HG03439 (cell line): ENCODE measurements at regions not wholly inside any gene's neighbourhood (a gene's known extent, or its start where the extent isn't known, plus 50 kb on each side); places are given as distances from the start of the nearest gene placed in this dataset.

Source experiments
- ATAC-seq: cut with Tn5 transposase; IDR thresholded peaks from one replicate; pipeline ENCODE4 v1.9.1; 2021; ENCODE audit warnings: mild to moderate bottlenecking, moderate library complexity; ENCODE audit not compliant: unreplicated experiment

DNA sequence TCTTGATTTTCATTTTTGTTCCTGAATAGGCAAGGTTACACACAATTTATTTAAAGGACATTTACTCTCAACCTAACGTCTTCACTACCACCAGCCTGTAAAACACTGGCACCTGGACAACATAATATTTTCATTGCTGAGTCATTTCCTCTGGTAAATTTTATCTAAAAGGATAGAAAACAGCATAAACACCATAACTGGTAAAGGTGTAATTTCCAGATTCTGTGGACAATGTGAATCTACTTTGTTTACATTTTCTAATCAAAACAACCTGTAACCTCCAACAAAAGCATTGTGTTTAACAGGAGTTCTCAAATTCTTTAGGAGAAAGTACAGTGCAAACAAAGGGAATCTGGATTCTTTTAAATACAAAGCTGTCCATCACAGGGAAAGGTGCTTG, 472.0 kb upstream of the AKR1E2 start:
- no peak for ATAC-seq

DNA sequence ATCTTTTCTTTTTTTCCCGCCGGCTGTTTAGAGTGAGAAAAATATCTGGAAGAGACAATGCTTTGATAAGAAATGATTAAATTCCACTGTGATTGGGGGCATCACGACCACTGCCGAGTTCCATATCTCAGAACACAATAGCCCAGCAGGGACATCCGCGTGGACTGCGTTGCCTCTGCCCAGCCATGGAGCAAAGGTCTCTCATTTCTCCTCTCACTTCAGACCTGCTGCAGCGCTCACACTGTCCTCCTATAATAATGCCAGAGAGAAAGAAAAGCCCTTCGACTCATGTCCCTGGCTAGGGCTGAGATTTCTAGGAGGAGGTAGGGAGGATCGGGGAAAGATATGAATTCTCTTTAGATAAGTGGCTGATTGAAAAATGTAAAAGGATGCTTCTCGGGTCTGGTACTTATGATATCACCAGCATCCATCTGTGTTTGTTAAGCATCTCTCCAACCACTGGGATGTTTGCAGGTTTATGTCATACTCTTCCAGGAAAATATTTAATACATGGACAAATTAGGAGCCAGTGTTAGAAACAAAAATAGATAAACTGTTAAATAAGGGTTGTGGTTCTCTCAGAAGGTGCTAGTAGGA, 472.9 kb upstream of the AKR1E2 start:
- ATAC-seq = no peak

DNA sequence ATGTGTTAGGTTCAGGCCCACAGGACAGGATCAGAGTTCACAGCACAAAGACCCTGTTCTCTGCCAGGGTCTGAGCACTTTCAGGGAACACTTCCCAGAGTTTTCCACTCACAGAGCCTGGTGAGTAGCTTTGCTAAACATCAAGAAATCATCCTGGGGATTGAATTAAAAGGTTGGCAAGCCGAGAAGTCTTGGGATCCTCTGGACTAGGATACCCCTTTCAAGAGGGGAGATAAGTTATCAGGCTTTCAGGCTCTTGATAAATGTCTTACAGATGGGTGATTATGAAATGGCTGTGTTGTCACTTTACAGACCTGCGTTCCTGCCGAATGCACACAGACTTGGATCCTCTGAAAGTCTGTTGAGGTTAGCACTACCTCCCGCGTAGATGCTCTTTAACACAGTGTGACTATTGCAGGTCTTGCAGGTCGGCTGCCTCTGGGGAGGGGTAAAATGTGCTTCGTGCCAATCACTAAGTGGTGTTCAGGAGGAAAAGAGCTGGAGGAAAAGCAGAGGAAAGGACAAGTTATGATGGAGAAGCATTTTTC, 473.5 kb upstream of the AKR1E2 start:
- ATAC-seq = no peak

DNA sequence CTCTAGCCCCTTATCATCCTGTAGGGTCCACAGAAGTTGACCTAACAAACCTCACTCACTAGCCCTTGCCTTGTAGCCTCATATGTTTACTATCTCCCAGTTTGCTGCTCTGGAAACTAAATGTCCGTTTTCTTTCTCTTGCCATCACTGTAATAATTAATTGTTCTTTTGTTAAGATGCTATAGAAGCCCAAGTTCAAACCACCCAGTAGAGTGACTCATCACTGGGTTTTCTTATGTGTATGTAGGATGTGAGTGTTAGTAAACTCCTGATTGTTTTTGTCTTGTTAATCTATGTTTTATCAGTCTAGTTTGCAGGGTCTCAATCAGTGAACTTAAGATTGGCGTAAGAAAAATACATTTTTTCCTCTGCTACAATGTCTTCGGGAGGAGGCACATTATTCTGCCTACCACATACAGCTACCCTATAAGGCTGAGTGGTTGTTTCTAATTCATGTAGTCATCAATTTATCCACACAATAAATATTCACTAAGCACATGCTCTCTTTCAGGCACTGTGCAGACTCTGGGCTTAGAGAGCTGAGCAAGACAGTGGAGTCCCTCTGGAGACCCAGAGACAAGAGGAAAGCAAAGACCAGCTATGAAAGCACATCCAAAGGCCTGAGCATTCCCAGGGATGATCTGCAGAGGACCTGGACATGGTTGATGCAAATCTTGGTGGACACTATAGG, 474.1 kb upstream of the AKR1E2 start:
- no peak for ATAC-seq

DNA sequence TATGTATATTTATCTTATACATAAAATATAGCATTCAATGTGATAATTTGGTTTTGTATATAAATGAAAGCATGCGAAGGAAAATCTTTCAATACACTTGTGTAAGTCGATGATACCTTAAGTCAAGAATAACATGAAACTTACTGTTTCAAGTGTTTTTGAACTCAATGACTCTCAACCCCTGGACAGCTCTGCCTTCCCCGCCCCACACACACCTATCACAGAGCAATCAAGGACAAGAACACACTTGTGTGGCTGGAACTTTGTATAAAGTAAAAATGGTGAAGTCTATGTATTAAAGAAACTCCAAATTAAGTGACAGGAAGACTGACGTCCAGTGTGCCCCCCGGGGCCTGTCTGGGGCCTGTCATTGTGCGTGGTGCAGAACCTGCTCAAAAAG, 478.6 kb upstream of the AKR1E2 start:
- ATAC-seq = no peak

DNA sequence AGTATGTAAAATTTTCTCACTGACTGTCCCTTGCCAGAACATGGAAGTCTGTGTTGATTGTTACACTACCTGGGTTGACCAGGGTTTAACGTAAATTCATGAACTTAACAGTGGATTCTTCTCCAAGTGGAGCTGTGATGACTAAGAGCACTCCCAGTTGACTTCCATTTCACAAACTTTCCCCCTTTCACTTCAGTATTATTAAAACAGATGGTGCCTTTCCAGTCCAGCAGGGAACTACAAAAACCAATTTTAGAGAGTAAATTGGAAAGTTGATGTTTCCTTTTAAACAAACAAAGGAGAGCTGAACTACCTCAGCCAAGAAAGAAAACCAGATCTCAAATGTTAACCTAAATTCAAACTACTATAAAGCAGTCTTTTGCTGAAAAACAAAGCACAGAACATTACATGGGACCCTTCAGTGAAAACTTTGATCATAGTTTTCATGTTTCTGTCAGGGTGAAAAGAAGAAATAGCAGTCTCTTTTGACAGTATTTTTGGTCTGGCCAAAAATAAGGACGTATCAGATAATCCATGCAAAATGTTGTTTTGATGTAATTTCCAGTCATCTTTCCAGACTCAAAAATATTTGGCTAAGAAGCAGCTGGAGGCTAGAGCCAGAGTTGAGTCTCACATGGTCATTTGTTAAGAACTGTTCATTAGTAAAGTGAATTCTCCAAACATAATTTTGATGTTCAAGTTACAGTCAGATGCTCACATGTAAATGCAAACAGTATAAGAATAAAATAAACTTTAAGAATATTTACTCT, 479.9 kb upstream of the AKR1E2 start:
- no peak for ATAC-seq

DNA sequence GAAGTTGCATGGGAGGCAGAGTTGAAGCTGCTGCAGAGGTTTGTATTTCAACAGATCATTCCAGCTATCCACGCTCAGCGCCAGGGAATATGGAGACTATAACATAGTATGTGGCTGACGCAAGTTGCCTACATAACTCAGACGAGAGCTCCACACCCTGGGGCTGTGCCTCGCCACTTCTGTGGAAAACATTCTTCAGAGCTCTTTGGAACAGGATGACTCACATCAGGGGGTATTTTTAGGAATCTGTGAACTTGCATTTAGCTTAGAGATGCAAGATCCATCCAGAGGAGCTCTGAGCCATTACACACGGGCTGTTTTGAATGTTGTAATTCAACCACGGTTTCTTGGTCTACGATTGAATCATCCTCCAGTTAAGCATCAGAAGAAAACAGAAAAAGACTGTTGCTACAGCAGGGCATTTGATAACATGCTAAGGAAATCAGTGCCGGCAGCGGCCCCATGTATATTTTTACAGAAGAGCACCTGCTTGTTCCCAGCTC, 481.5 kb upstream of the AKR1E2 start:
- ATAC-seq = no peak

DNA sequence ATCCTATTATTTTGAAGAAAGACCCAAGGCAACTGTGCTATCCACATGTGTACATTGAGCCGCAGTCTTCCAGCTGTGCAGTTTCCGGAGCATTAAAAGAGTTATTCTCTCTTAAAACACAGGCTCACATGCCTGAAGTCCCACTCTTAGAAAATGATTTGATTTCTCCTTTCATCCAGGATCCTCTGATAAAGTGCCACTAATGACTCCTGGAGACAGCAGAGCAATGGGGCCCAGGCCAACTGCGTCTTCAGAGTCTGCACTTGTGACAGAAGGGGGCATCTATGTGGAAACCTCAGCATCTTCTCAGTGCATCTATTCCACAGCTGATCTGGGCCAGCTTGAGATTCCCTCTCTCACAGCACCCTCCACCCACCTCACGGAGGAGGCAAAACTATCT, 482.1 kb upstream of the AKR1E2 start:
- ATAC-seq = no peak

DNA sequence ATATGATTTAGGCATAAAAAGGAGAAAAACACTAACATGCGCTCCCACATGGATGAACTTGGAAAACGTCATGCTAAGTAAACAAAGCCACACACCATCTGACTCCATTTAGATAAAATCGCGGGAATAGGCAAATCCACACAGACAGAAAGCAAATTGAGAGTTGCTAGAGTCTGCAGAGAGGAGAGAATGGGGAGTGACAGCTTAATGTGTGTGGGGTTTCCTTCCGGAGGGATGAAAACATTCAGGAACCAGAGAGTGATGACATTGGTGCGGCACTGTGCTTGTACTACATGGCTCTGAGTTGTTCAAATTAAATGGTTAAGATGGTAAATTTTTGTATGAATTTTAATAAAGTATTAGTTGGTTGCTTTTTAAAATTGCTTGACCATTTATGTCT, 482.9 kb upstream of the AKR1E2 start:
- ATAC-seq = no peak

DNA sequence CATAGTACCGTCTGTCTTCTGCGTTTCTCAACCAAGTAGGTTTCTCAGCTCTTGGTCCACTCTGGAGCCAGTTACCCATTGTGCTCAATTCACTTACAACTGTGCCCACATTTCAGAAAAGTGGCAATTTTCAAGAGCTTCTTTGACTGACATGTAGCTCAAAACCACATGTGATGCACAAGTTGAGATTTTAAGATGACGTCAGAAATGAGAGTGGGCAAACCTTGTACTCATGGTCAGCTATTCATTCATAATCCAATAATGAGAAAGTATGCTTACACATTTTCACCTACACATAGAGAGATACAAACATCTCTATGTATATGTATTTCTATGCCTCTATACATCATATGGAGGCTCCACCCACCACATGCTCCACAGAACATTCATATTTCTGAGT, 487.2 kb upstream of the AKR1E2 start:
- no peak for ATAC-seq

DNA sequence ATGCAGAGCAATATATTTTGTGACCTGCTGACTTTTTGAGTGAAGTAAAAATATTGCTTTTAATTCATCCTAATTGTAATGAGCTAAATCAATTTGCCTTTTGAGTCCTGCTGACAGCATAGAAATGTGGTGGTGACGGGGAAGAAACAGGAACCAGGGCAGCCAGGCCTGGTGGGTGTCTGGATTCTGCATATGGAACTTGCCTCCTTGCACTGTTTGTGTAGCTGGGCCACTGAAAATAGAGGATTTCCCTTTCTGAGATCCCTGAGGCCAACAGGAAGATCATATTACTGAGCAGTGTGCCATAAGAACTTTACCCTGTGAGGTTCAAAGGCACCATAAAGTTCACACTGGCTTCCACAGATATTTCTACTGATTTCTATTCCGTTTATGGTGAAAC, 488.4 kb upstream of the AKR1E2 start:
- ATAC-seq = no peak

DNA sequence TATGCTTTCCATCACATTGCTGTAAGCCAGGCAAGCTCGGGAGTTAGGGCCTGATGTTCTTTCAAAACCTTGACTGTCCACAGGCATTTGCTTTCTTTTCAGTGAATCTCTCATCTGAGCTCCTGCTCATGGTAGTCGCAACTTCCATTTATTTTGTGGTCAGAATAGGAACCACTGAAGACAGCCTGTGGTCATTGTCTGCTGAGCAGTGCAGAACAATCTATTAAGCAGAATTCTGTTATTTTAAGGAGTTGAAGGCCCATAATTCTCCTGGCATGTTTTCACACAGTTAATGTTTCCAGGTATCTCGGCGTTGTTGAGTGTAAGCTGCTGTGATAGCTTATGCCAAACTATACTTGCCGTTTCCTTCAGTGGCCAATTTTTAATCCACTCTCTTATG, 491.1 kb upstream of the AKR1E2 start:
- no peak for ATAC-seq

DNA sequence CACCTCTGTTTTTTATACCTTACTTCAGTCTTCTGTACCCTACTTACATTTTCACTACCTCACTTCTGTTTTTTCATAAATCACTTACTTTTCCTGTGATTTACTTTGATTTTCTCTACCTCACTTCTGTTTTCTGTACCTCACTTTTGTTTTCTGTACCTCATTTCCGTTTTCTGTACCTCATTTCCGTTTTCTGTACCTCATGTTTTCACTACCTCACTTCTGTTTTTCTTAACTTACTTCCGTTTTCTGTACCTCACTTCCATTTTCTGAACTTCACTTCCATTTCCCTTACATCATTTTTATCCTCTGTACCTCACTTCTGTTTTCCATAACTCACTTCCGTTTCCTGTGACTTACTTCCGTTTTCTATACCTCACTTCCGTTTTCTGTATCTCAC, 492.0 kb upstream of the AKR1E2 start:
- no peak for ATAC-seq

DNA sequence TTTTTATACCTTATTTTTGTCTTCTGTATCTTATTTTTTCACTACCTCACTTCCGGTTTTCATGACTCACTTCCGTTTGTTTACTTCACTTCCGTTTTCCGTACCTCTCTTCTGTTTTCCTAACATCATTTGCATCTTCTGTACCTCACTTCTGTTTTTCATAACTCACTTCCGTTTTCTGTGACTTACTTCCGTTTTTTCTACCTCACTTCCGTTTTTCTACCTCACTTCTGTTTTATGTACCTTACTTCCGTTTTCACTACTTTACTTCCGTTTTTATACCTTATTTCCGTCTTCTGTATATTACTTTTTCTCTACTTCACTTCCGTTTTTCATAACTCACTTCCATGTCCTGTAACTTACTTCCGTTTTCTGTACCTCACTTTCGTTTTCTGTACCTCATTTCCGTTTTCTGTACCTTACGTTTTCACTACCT, 492.5 kb upstream of the AKR1E2 start:
- ATAC-seq = no peak

DNA sequence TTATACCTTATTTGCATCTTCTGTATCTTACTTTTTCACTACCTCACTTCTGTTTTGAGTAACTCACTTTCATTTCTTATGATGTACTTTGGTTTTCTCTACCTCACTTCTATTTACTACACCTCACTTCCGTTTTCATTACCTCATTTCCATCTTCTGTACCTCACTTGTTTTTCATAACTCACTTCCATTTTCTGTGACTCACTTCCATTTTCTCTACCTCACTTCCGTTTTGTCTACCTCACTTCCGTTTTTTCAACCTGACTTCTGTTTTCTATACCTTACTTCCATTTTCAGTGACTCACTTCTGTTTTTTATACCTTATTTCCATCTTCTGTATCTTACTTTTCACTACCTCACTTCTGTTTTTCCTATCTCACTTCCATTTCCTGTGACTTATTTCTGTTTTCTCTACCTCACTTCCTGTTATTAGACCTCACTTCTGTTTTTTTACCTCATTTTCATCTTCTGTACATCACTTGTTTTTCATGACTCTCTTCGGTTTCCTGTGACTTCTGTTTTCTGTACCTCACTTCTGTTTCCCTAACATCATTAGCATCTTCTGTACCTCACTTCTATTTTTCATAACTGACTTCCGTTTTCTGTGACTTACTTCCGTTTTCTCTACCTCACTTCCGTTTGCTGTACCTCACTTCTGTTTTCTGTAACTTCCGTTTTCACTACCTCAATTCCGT, 493.1 kb upstream of the AKR1E2 start:
- ATAC-seq = no peak

DNA sequence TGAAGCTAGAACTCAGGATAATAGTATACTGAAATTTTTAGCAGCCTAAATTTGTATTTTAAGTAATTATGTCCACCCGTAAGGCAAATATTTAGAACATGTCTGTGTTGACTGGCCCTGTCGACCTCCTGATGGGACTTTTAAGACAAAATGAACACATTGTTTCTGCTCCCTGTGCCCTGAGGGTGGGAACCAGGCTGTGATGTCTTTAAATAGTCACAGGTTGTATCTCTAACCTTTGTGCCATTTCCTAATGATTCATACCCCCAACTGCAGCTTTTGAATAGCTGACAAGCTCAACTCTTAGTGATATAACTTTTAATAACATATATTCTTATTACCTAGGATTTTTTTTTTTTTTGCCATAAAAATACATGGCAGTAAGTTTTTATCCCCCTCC, 494.9 kb upstream of the AKR1E2 start:
- no peak for ATAC-seq

DNA sequence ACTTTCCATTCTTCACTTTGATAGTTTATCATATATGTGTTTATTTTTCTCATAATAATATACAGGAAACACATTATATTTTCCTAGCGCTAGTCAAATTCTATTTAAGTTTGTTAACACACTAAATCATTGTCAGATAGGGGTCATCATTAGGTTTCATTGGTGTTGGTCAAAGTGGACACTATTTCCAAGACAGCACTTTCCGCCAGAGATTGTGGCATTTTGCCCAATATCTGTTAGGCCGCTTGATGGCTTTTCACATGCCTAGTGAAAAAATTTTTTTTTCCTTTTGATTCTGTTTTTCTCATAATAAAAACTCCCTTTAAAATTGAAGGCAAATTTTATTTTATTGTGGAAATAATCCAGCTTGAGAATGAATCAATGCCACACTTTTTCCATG, 495.4 kb upstream of the AKR1E2 start:
- no peak for ATAC-seq

DNA sequence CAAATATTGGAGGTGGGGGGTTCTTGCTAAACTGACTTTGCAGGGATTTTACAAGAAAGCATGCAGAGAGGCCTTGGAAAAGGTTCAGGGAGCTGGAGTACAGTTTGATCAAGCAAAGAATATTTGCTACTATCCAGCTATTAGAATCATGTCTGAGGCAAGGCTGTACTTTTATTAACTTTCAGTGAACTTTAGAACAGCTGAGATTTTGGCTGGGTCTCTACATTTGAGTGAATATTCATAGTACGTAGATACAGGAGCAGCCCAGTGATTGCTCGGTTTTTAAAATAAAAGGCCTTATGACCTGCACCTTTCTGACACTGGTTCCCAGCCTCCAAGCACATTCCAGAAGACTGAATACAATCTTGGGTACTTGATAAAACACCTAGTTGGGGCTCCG, 496.8 kb upstream of the AKR1E2 start:
- no peak for ATAC-seq

DNA sequence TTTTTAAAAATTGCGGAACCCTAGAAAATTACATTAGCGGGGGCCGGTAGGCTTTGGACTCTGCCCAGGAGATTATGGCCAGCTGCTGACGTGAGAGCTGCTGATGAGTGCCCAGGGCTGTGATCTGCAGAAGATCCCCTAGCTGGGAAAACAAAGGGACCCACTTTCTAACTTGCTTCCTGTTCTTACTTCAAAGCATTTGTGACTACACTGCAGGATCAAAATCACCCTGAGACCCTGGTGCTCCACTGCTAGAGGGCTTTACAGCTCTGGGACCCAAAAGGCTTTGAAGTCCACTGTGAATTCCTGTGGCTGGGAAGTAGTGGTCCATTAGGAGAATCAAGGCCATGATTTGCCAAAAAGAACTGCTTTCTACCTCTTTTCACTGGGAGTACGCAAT, 499.4 kb upstream of the AKR1E2 start:
- ATAC-seq = no peak

DNA sequence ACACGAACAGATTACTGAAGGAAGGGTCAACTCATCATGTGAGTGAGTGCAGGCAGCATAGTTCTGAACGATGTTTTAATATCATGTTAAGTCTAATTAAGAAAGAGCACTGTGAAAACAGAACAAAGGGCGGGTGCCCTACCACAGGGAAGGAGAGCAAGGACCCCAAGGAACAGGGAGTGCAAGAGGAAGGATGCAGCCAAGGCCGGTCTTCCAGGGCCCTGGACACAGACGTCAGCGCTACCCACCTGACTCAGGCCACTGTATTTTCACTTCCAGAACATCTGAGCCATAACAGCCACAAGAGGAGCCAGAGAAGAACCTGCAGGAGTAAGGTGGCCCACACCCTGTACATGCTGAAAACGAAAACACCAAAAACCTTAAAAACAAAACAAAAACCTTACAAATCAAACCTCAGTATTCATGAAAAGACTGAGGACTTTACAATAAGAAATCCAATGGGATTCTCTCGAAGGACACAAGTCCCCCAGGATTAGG, 506.1 kb upstream of the AKR1E2 start:
- ATAC-seq = no peak
